Amniotic epithelial cell (primary cell): ENCODE measurements at regions not wholly inside any gene's neighbourhood (a gene's known extent, or its start where the extent isn't known, plus 50 kb on each side); places are given as distances from the start of the nearest gene placed in this dataset.

Experiments
- DNase-seq: peaks from one replicate; pipeline ENCODE4 v3.0.0-alpha.2; 2010; ENCODE audit warnings: low read depth

GRCh38 chr1:38285807-38286530, 239.4 kb upstream of the POU3F1 start:
- DNase-seq = no peak

- no peak for DNase-seq
These were observed 238.4 kb upstream of the POU3F1 start for GRCh38 chr1:38284953-38285352.

GRCh38 chr1:38283696-38284470, 237.3 kb upstream of the POU3F1 start:
- no peak for DNase-seq

- DNase-seq = no peak
These were observed 232.6 kb upstream of the POU3F1 start for GRCh38 chr1:38279148-38279547.

GRCh38 chr1:38277646-38278045, 231.1 kb upstream of the POU3F1 start:
- DNase-seq = no peak

GRCh38 chr1:38275960-38276359, 229.4 kb upstream of the POU3F1 start:
- no peak for DNase-seq

- DNase-seq = no peak
These were observed 228.4 kb upstream of the POU3F1 start for GRCh38 chr1:38274974-38275373.

- DNase-seq = no peak
These were observed 226.7 kb upstream of the POU3F1 start for GRCh38 chr1:38273196-38273804.

- no peak for DNase-seq
These were observed 225.9 kb upstream of the POU3F1 start for GRCh38 chr1:38272515-38272914.

GRCh38 chr1:38270849-38271633, 224.4 kb upstream of the POU3F1 start:
- no peak for DNase-seq

- no peak for DNase-seq
These were observed 223.6 kb upstream of the POU3F1 start for GRCh38 chr1:38269923-38270848.

GRCh38 chr1:38268226-38268625, 221.6 kb upstream of the POU3F1 start:
- no peak for DNase-seq

- DNase-seq = no peak
These were observed 220.7 kb upstream of the POU3F1 start for GRCh38 chr1:38267037-38268036.

- DNase-seq = no peak
These were observed 219.6 kb upstream of the POU3F1 start for GRCh38 chr1:38266197-38266520.

GRCh38 chr1:38265293-38266196, 219.0 kb upstream of the POU3F1 start:
- no peak for DNase-seq

GRCh38 chr1:38263438-38263837, 216.8 kb upstream of the POU3F1 start:
- no peak for DNase-seq

- no peak for DNase-seq
These were observed 215.0 kb upstream of the POU3F1 start for GRCh38 chr1:38261574-38261973.

- no peak for DNase-seq
These were observed 211.6 kb upstream of the POU3F1 start for GRCh38 chr1:38258085-38258627.

GRCh38 chr1:38257374-38257773, 210.8 kb upstream of the POU3F1 start:
- no peak for DNase-seq
